CD4-positive, alpha-beta T cell (primary cell): ENCODE measurements at regions not wholly inside any gene's neighbourhood (a gene's known extent, or its start where the extent isn't known, plus 50 kb on each side); places are given as distances from the start of the nearest gene placed in this dataset.

ENCODE experiments used
- ATAC-seq: fragments of 200-7000 bp; cut with Tn5 transposase; one replicate; pipeline ENCODE4 v1.10.0; 2022; ENCODE audit warnings: mild to moderate bottlenecking; ENCODE audit not compliant: poor library complexity
- CTCF ChIA-PET: fragments of 350-600 bp; sonication (Branson Sonifier 250); formaldehyde crosslinking; loops from one replicate; lab custom pipeline; 2021; ENCODE audit warnings: antibody characterized with exemption, inconsistent platforms; lab: Charles Lee
- POLR2A ChIA-PET: fragments of 350-600 bp; sonication (Branson Sonifier 250); formaldehyde crosslinking; loops from one replicate; lab custom pipeline; 2021; ENCODE audit warnings: antibody characterized with exemption, inconsistent platforms; lab: Charles Lee
- DNase-seq, 14 experiments: peaks; one replicate each; pipeline ENCODE4 v3.0.0-alpha.2; 2013 to 2020; ENCODE audit warnings: mixed read lengths in 2 of 14
- H3K27ac ChIP-seq, 2 donors: one replicate each; pipeline versions ENCODE4 v1.5.1 to v1.7.0; 2013; ENCODE audit warnings: low read length in 2 of 2, low read depth in 1 of 2, mild to moderate bottlenecking in 1 of 2
- H3K27me3 ChIP-seq, 2 experiments: 1 replicate in 1 of 2; 2 replicates in 1 of 2; pipeline versions ENCODE4 v1.6.1 to v1.7.0; 2013; ENCODE audit warnings: low read length in 2 of 2, control low read depth in 1 of 2, mild to moderate bottlenecking in 1 of 2, moderate library complexity in 1 of 2; ENCODE audit not compliant: insufficient read depth in 2 of 2, control insufficient read depth in 1 of 2
- H3K36me3 ChIP-seq: one replicate; pipeline ENCODE4 v1.6.1; 2013; ENCODE audit warnings: low read length, control low read depth; ENCODE audit not compliant: insufficient read depth
- H3K4me1 ChIP-seq: one replicate; pipeline ENCODE4 v1.6.1; 2013; ENCODE audit warnings: low read length, control low read depth; ENCODE audit not compliant: insufficient read depth
- H3K4me3 ChIP-seq: one replicate; pipeline ENCODE4 v1.5.1; 2013; ENCODE audit warnings: mild to moderate bottlenecking, low read length, moderate library complexity
- H3K9me3 ChIP-seq, 2 experiments: 1 replicate in 1 of 2; 2 replicates in 1 of 2; pipeline versions ENCODE4 v1.6.1 to v1.7.0; 2013; ENCODE audit warnings: low read length in 2 of 2, mild to moderate bottlenecking in 2 of 2, control low read depth in 1 of 2, moderate library complexity in 1 of 2; ENCODE audit not compliant: control insufficient read depth in 1 of 2, insufficient read depth in 1 of 2
- H3K27ac Mint-ChIP-seq: one replicate; pipeline ENCODE4 v1.8.0; 2020; ENCODE audit warnings: mixed read lengths
- H3K27me3 Mint-ChIP-seq: one replicate; pipeline ENCODE4 v1.8.0; 2021; ENCODE audit warnings: mixed read lengths
- H3K36me3 Mint-ChIP-seq: one replicate; pipeline ENCODE4 v1.8.0; 2021; ENCODE audit warnings: low read depth, mixed read lengths
- H3K4me1 Mint-ChIP-seq: one replicate; pipeline ENCODE4 v1.8.0; 2021; ENCODE audit warnings: low read depth, mixed read lengths
- H3K4me3 Mint-ChIP-seq: one replicate; pipeline ENCODE4 v1.8.0; 2020; ENCODE audit warnings: mild to moderate bottlenecking, mixed read lengths
- H3K9me3 Mint-ChIP-seq: one replicate; pipeline ENCODE4 v1.8.0; 2020; ENCODE audit warnings: mixed read lengths
- intact Hi-C, 2 experiments: fragments of 100-400 bp; cut with DNase I in 1 of 2; cut with micrococcal nuclease in 1 of 2; formaldehyde crosslinking; loops; one replicate each; pipeline versions ENCODE4 v1.15.1 to v1.9.0; 2023 to 2025; cut with DNase I, micrococcal nuclease
- TF ChIP-seq, protein P1 (sequence below): fragments of 200-600 bp; IDR thresholded peaks from one replicate; pipeline ENCODE4 v1.8.0; 2022; ENCODE audit warnings: antibody characterized with exemption, mild to moderate bottlenecking

GRCh38 chr3:71881732-71882131, 96.8 kb upstream of the PROK2 start:
- Mint-ChIP-seq H3K27ac (no peak overlapping the region), H3K36me3 (no peaks in the 10 kb centered on the region), H3K4me1 (no peaks in the 10 kb centered on the region), H3K27me3 (peaks cover 5% of the 10 kb centered on the region), H3K4me3 (no peak overlapping the region), H3K9me3 (no peaks in the 10 kb centered on the region)
- ATAC-seq, result no peak
- ChIA-PET CTCF (no interaction called here), POLR2A (no interaction called here)
- H3K4me3 ChIP-seq, result no peak overlapping the region
- H3K27me3 ChIP-seq, result peaks cover 0 to 4% of the 10 kb centered on the region in 2 experiments
- H3K36me3 ChIP-seq, result no peaks in the 10 kb centered on the region
- TF ChIP-seq, protein P1, sequence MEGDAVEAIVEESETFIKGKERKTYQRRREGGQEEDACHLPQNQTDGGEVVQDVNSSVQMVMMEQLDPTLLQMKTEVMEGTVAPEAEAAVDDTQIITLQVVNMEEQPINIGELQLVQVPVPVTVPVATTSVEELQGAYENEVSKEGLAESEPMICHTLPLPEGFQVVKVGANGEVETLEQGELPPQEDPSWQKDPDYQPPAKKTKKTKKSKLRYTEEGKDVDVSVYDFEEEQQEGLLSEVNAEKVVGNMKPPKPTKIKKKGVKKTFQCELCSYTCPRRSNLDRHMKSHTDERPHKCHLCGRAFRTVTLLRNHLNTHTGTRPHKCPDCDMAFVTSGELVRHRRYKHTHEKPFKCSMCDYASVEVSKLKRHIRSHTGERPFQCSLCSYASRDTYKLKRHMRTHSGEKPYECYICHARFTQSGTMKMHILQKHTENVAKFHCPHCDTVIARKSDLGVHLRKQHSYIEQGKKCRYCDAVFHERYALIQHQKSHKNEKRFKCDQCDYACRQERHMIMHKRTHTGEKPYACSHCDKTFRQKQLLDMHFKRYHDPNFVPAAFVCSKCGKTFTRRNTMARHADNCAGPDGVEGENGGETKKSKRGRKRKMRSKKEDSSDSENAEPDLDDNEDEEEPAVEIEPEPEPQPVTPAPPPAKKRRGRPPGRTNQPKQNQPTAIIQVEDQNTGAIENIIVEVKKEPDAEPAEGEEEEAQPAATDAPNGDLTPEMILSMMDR, result no peak
- H3K27ac ChIP-seq, result no peak overlapping the region
- no peaks in the 10 kb centered on the region for H3K4me1 ChIP-seq
- no peak for DNase-seq
- intact Hi-C loops, result no loop called here
- no peaks in the 10 kb centered on the region for H3K9me3 ChIP-seq

DNA sequence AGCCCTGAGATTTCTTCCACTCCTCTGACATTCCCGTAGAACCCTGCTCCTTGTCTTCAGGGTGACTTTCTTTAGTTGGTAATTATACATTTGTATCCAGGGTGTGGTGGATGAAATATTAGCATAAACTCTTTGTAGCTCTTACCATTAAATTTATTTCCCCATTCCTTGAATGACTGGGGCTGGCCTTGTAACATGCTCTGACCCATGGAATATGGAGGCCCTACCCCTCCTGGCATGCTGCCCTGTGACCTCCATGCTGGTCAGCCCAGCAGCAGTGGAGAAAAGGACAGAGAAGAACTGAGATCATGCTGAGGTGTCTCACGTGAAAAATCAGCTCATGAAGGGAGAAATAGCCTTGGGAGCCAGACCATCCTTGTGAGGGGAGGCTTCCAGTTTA, 96.1 kb upstream of the PROK2 start:
- no peaks in the 10 kb centered on the region for H3K27me3 ChIP-seq
- no peak overlapping the region for H3K4me3 ChIP-seq
- Mint-ChIP-seq H3K27me3 (peaks cover 5% of the 10 kb centered on the region), H3K9me3 (no peaks in the 10 kb centered on the region), H3K27ac (no peak overlapping the region), H3K4me3 (no peak overlapping the region), H3K36me3 (no peaks in the 10 kb centered on the region), H3K4me1 (no peaks in the 10 kb centered on the region)
- intact Hi-C loops, result no loop called here
- TF ChIP-seq, protein P1, result no peak
- POLR2A ChIA-PET, result no interaction called here
- DNase-seq (no peak), ATAC-seq (no peak)
- no peaks in the 10 kb centered on the region for H3K36me3 ChIP-seq
- H3K4me1 ChIP-seq, result no peaks in the 10 kb centered on the region
- no peak overlapping the region for H3K27ac ChIP-seq
- no peaks in the 10 kb centered on the region for H3K9me3 ChIP-seq
- CTCF ChIA-PET, result no interaction called here

- no peak overlapping the region for H3K4me3 Mint-ChIP-seq
- ATAC-seq (no peak), DNase-seq (no peak)
- H3K36me3 Mint-ChIP-seq, result no peaks in the 10 kb centered on the region
- H3K4me1 Mint-ChIP-seq, result peaks cover 6% of the 10 kb centered on the region
- Histone ChIP-seq H3K9me3 (no peaks in the 10 kb centered on the region), H3K36me3 (no peaks in the 10 kb centered on the region), H3K4me1 (peaks cover 7% of the 10 kb centered on the region), H3K27me3 (no peaks in the 10 kb centered on the region), H3K4me3 (no peak overlapping the region), H3K27ac (no peak overlapping the region)
- H3K27ac Mint-ChIP-seq, result no peak overlapping the region
- ChIA-PET CTCF (interaction anchor here (1.1 kb wide), 1 partner anchor 20 kb away, joined by 3 read pairs; no protein-coding TSS in a partner anchor), POLR2A (no interaction called here)
- no peaks in the 10 kb centered on the region for H3K27me3 Mint-ChIP-seq
- TF ChIP-seq, protein P1, result no peak
- intact Hi-C loops, result loop anchor here in 1 of 2 experiments (5.0 kb wide), 1 partner anchor 1208 kb away; no protein-coding TSS in a partner anchor
- no peaks in the 10 kb centered on the region for H3K9me3 Mint-ChIP-seq
Measured at GRCh38 chr3:71879089-71879488, 94.1 kb upstream of the PROK2 start.
